Prostate gland (tissue), 2 donors: ENCODE measurements at regions not wholly inside any gene's neighbourhood (a gene's known extent, or its start where the extent isn't known, plus 50 kb on each side); places are given as distances from the start of the nearest gene placed in this dataset.
"Not testable (repeated sequence)": the region's sequence is repeated elsewhere in the genome, so short reads cannot be mapped to it uniquely, and the experiment has no call there.

ENCODE experiments used
- DNase-seq: peaks from one replicate; pipeline ENCODE4 v3.0.0-alpha.2; 2019; ENCODE audit warnings: low spot score
- H3K27ac ChIP-seq, 2 donors: fragments of 200-600 bp; sonication (generic); 2 replicates each; pipeline ENCODE4 v1.5.1; 2017 to 2019
- H3K27me3 ChIP-seq: fragments of 200-600 bp; sonication (generic); replicated peaks from 2 replicates; pipeline ENCODE4 v1.5.1; 2019; ENCODE audit not compliant: insufficient read depth
- H3K36me3 ChIP-seq, 2 donors: fragments of 200-600 bp; sonication (generic); 1 replicate in 1 of 2; 2 replicates in 1 of 2; pipeline versions ENCODE4 v1.5.1 to v1.8.1; 2017 to 2019
- H3K4me1 ChIP-seq: fragments of 200-600 bp; sonication (generic); replicated peaks from 2 replicates; pipeline ENCODE4 v1.5.1; 2019
- H3K4me3 ChIP-seq, 2 donors: fragments of 200-600 bp; sonication (generic); 2 replicates each; pipeline ENCODE4 v1.5.1; 2017 to 2019
- H3K9me3 ChIP-seq: fragments of 200-600 bp; sonication (generic); 2 replicates; pipeline ENCODE4 v1.5.1; 2017
- CTCF ChIP-seq, 4 experiments: fragments of 200-600 bp in 2 of 4; fragments of 450-650 bp in 2 of 4; sonication (generic) in 2 of 4; IDR thresholded peaks; 1 replicate in 3 of 4; 2 replicates in 1 of 4; pipeline ENCODE4 v1.5.1; 2016 to 2019; ENCODE audit warnings: antibody characterized with exemption in 4 of 4, mild to moderate bottlenecking in 2 of 4, moderate library complexity in 2 of 4
- POLR2A ChIP-seq: fragments of 450-650 bp; IDR thresholded peaks from one replicate; pipeline ENCODE4 v1.6.1; 2016; ENCODE audit warnings: antibody characterized with exemption, mild to moderate bottlenecking
- POLR2AphosphoS5 ChIP-seq: sonication (generic); formaldehyde crosslinking; IDR thresholded peaks from one replicate; pipeline ENCODE4 v1.6.1; 2017; ENCODE audit warnings: antibody characterized with exemption
- WGBS: methylation state at CpG from one replicate; pipeline ENCODE4 v1.1.5; 2018; 5-methylcytosine and 5-hydroxymethylcytosine counted together
- intact Hi-C: fragments of 100-400 bp; cut with DNase I; formaldehyde crosslinking; loops from one replicate; pipeline ENCODE4 v1.14.2; 2022

- Histone ChIP-seq H3K36me3 (no peaks in the 10 kb centered on the region), H3K27ac (no peak overlapping the region), H3K27me3 (no peaks in the 10 kb centered on the region), H3K9me3 (no peaks in the 10 kb centered on the region), H3K4me3 (no peak overlapping the region), H3K4me1 (no peaks in the 10 kb centered on the region)
- intact Hi-C loops: no loop called here
- no peak for TF ChIP-seq POLR2AphosphoS5
- no peak for TF ChIP-seq POLR2A
- no peak for TF ChIP-seq CTCF (IDR thresholded peaks at IDR 0.05)
- no peak for DNase-seq
Measured at GRCh38 chr18:66900837-66901236, 296.9 kb upstream of the CDH19 start.

- no peak overlapping the region for H3K27ac ChIP-seq
- H3K36me3 ChIP-seq: no peaks in the 10 kb centered on the region
- H3K27me3 ChIP-seq: no peaks in the 10 kb centered on the region
- H3K9me3 ChIP-seq: no peaks in the 10 kb centered on the region
- DNase-seq: no peak
- no peak for TF ChIP-seq POLR2A
- no peak for TF ChIP-seq POLR2AphosphoS5
- no peak for TF ChIP-seq CTCF (IDR thresholded peaks at IDR 0.05)
- H3K4me1 ChIP-seq: no peaks in the 10 kb centered on the region
- intact Hi-C loops: no loop called here
- H3K4me3 ChIP-seq: no peak overlapping the region
Measured at GRCh38 chr18:66895631-66896030, 291.7 kb upstream of the CDH19 start.

- Histone ChIP-seq H3K36me3 (no peaks in the 10 kb centered on the region), H3K9me3 (no peaks in the 10 kb centered on the region), H3K4me3 (no peak overlapping the region), H3K27me3 (no peaks in the 10 kb centered on the region), H3K4me1 (no peaks in the 10 kb centered on the region), H3K27ac (no peak overlapping the region)
- no peak for TF ChIP-seq POLR2A
- no peak for TF ChIP-seq POLR2AphosphoS5
- TF ChIP-seq CTCF (IDR thresholded peaks at IDR 0.05): no peak
- intact Hi-C loops: no loop called here
- DNase-seq: no peak
- 67% methylated on average over 3 of the region's 3 CpGs for WGBS
Measured at GRCh38 chr18:66894851-66895250, 291.0 kb upstream of the CDH19 start.

- H3K4me3 ChIP-seq, H3K4me1 ChIP-seq, H3K9me3 ChIP-seq, H3K36me3 ChIP-seq, DNase-seq, intact Hi-C loops, H3K27me3 ChIP-seq, H3K27ac ChIP-seq: not testable (repeated sequence)
- WGBS: 96% methylated on average over 13 of the region's 13 CpGs
Measured at GRCh38 chr18:66892388-66892787, 288.5 kb upstream of the CDH19 start.

- H3K27ac ChIP-seq: no peak overlapping the region
- WGBS: 28% methylated on average over 3 of the region's 3 CpGs
- no peak for TF ChIP-seq POLR2A
- no peak for TF ChIP-seq CTCF (IDR thresholded peaks at IDR 0.05)
- TF ChIP-seq POLR2AphosphoS5: no peak
- no peaks in the 10 kb centered on the region for H3K4me1 ChIP-seq
- no peaks in the 10 kb centered on the region for H3K9me3 ChIP-seq
- no peaks in the 10 kb centered on the region for H3K27me3 ChIP-seq
- H3K36me3 ChIP-seq: no peaks in the 10 kb centered on the region
- H3K4me3 ChIP-seq: no peak overlapping the region
- no peak for DNase-seq
- intact Hi-C loops: no loop called here
Measured at GRCh38 chr18:66874812-66875474, 271.1 kb upstream of the CDH19 start.
